H1 (cell line): ENCODE measurements at regions not wholly inside any gene's neighbourhood (a gene's known extent, or its start where the extent isn't known, plus 50 kb on each side); places are given as distances from the start of the nearest gene placed in this dataset.

Experiments used
- CTCF ChIA-PET: fragments of 300-600 bp; sonication (Branson Sonifier 250); formaldehyde crosslinking; loops from one replicate; lab custom pipeline; 2021; ENCODE audit not compliant: partially characterized antibody; lab: Charles Lee
- POLR2A ChIA-PET: fragments of 300-600 bp; sonication (Branson Sonifier 250); formaldehyde crosslinking; loops from one replicate; lab custom pipeline; 2021; ENCODE audit warnings: inconsistent platforms; ENCODE audit not compliant: partially characterized antibody; lab: Charles Lee
- DNase-seq, 2 experiments: peaks; one replicate each; pipeline versions ENCODE4 v3.0.0 to v3.0.0-alpha.2; 2010 to 2022; ENCODE audit warnings: low spot score in 2 of 2, low read depth in 1 of 2, mixed read lengths in 1 of 2
- FAIRE-seq: peaks from 2 replicates; lab custom pipeline; 2011; peaks lifted over from hg19 to GRCh38; lab: Jason Lieb, UNC
- H2AFZ ChIP-seq: 2 replicates; pipeline ENCODE4 v1.8.1; 2012; ENCODE audit warnings: low read length, inconsistent platforms
- H2AK5ac ChIP-seq: 2 replicates; pipeline ENCODE4 v1.6.1; 2013; ENCODE audit warnings: low read depth, low read length
- H2BK120ac ChIP-seq: replicated peaks from 2 replicates; pipeline ENCODE3; 2013; ENCODE audit warnings: low read depth, low read length, inconsistent platforms
- H2BK12ac ChIP-seq: 2 replicates; pipeline ENCODE4 v1.6.1; 2013; ENCODE audit warnings: low read depth, low read length
- H2BK15ac ChIP-seq: 2 replicates; pipeline ENCODE4 v1.6.1; 2013; ENCODE audit warnings: low read length
- H2BK20ac ChIP-seq: 2 replicates; pipeline ENCODE4 v1.6.1; 2013; ENCODE audit warnings: low read length
- H2BK5ac ChIP-seq: 2 replicates; pipeline ENCODE4 v1.6.1; 2013; ENCODE audit warnings: low read depth, low read length
- H3K14ac ChIP-seq: 2 replicates; pipeline ENCODE4 v1.6.1; 2013; ENCODE audit warnings: inconsistent platforms; ENCODE audit not compliant: insufficient read length
- H3K18ac ChIP-seq: 2 replicates; pipeline ENCODE4 v1.6.1; 2013; ENCODE audit warnings: low read length; ENCODE audit errors: extremely low read depth
- H3K23ac ChIP-seq: 2 replicates; pipeline ENCODE4 v1.6.1; 2013; ENCODE audit warnings: inconsistent platforms; ENCODE audit not compliant: insufficient read length
- H3K23me2 ChIP-seq: 2 replicates; pipeline ENCODE4 v1.6.1; 2013; ENCODE audit warnings: low read depth, low read length
- H3K27ac ChIP-seq: 2 replicates; pipeline ENCODE4 v1.6.1; 2011; ENCODE audit warnings: low read depth, low read length, inconsistent platforms
- H3K27me3 ChIP-seq, 4 experiments: replicated peaks in 1 of 4; 1 replicate in 1 of 4; 2 replicates in 3 of 4; pipeline versions ENCODE4 v1.6.1 to v1.8.1; 2011 to 2013; ENCODE audit warnings: low read length in 3 of 4, mild to moderate bottlenecking in 3 of 4, inconsistent platforms in 2 of 4, mixed read lengths in 2 of 4, moderate library complexity in 1 of 4; ENCODE audit not compliant: control insufficient read depth in 3 of 4, insufficient read depth in 3 of 4; ENCODE audit errors: extremely low read depth in 1 of 4
- H3K36me3 ChIP-seq, 4 experiments: 2 replicates each; pipeline versions ENCODE4 v1.6.1 to v1.8.1; 2011 to 2013; ENCODE audit warnings: mild to moderate bottlenecking in 4 of 4, low read length in 3 of 4, moderate library complexity in 2 of 4, control low read depth in 1 of 4, inconsistent platforms in 1 of 4; ENCODE audit not compliant: insufficient read depth in 4 of 4, control insufficient read depth in 2 of 4
- H3K4ac ChIP-seq: replicated peaks from 2 replicates; pipeline ENCODE3; 2013; ENCODE audit warnings: low read length, low read depth, mixed read lengths, inconsistent platforms; ENCODE audit not compliant: insufficient read length
- H3K4me1 ChIP-seq, 4 experiments: replicated peaks in 1 of 4; 1 replicate in 1 of 4; 2 replicates in 3 of 4; pipeline versions ENCODE4 v1.6.1 to v1.8.1; 2011 to 2013; ENCODE audit warnings: low read length in 3 of 4, inconsistent platforms in 2 of 4, mixed read lengths in 1 of 4; ENCODE audit not compliant: insufficient read depth in 4 of 4, control insufficient read depth in 3 of 4
- H3K4me2 ChIP-seq, 2 experiments: 2 replicates each; pipeline versions ENCODE4 v1.6.1 to v1.8.1; 2011 to 2013; ENCODE audit warnings: low read depth in 2 of 2, low read length in 2 of 2, control low read depth in 1 of 2, inconsistent platforms in 1 of 2, mild to moderate bottlenecking in 1 of 2; ENCODE audit not compliant: insufficient read depth in 1 of 2
- H3K4me3 ChIP-seq, 4 experiments: fragments of 200-600, 300-600 bp in 1 of 4; sonication (generic), shearing (Covaris generic), sonication (Bioruptor Twin) in 1 of 4; 2 replicates each; pipeline versions ENCODE4 v1.5.1 to v1.8.1; 2011 to 2016; ENCODE audit warnings: low read length in 4 of 4, low read depth in 3 of 4, control low read depth in 2 of 4, inconsistent platforms in 2 of 4, mild to moderate bottlenecking in 2 of 4, mixed read lengths in 1 of 4, moderate library complexity in 1 of 4; ENCODE audit not compliant: insufficient read depth in 2 of 4; ENCODE audit errors: extremely low read depth in 1 of 4
- H3K56ac ChIP-seq: replicated peaks from 2 replicates; pipeline ENCODE3; 2013; ENCODE audit warnings: low read depth, mild to moderate bottlenecking, mixed read lengths, low read length, inconsistent platforms; ENCODE audit not compliant: insufficient read length
- H3K79me1 ChIP-seq: 2 replicates; pipeline ENCODE4 v1.6.1; 2013; ENCODE audit warnings: low read depth, low read length, control low read depth
- H3K79me2 ChIP-seq, 2 experiments: 2 replicates each; pipeline versions ENCODE4 v1.6.1 to v1.8.1; 2012 to 2013; ENCODE audit warnings: low read length in 2 of 2, mild to moderate bottlenecking in 2 of 2, inconsistent platforms in 1 of 2; ENCODE audit not compliant: insufficient read depth in 2 of 2, control insufficient read depth in 1 of 2
- H3K9ac ChIP-seq, 4 experiments: replicated peaks in 1 of 4; 1 replicate in 1 of 4; 2 replicates in 3 of 4; pipeline versions ENCODE4 v1.6.1 to v1.8.1; 2011 to 2013; ENCODE audit warnings: low read depth in 3 of 4, low read length in 3 of 4, control low read depth in 2 of 4, mild to moderate bottlenecking in 2 of 4, moderate library complexity in 2 of 4, inconsistent platforms in 1 of 4; ENCODE audit errors: extremely low read depth in 1 of 4
- H3K9me3 ChIP-seq, 2 experiments: 2 replicates each; pipeline versions ENCODE4 v1.6.1 to v1.8.1; 2012 to 2013; ENCODE audit warnings: mild to moderate bottlenecking in 2 of 2, moderate library complexity in 2 of 2, control low read depth in 1 of 2, inconsistent platforms in 1 of 2, low read depth in 1 of 2, low read length in 1 of 2, mixed read lengths in 1 of 2; ENCODE audit not compliant: insufficient read depth in 2 of 2
- H4K20me1 ChIP-seq, 2 experiments: replicated peaks in 1 of 2; 2 replicates each; pipeline versions ENCODE3 to v1.8.1; 2011 to 2013; ENCODE audit warnings: inconsistent platforms in 2 of 2, low read length in 2 of 2, mild to moderate bottlenecking in 1 of 2; ENCODE audit not compliant: insufficient read depth in 2 of 2, control insufficient read depth in 1 of 2
- H4K5ac ChIP-seq: 2 replicates; pipeline ENCODE4 v1.6.1; 2013; ENCODE audit warnings: low read length, low read depth, mixed read lengths, inconsistent platforms; ENCODE audit not compliant: insufficient read length
- H4K8ac ChIP-seq: 2 replicates; pipeline ENCODE4 v1.8.0; 2013; ENCODE audit warnings: mild to moderate bottlenecking, moderate library complexity, low read length, inconsistent platforms; ENCODE audit not compliant: insufficient read depth; ENCODE audit errors: extremely low read depth
- H4K91ac ChIP-seq: replicated peaks from 2 replicates; pipeline ENCODE3; 2013; ENCODE audit warnings: low read length, mixed read lengths, inconsistent platforms; ENCODE audit not compliant: insufficient read length
- ASH2L ChIP-seq: fragments of 200-600, 300-600 bp; sonication (generic); IDR thresholded peaks from one replicate; pipeline ENCODE4 v1.7.1; 2017; ENCODE audit warnings: low read length
- CHD1 ChIP-seq: IDR thresholded peaks from 2 replicates; pipeline ENCODE4 v1.6.1; 2012; ENCODE audit warnings: low read depth, low read length, improper control_type of control experiment
- CTCF ChIP-seq, 3 experiments: IDR thresholded peaks; 1 replicate in 2 of 3; 2 replicates in 1 of 3; pipeline versions ENCODE4 v1.5.1 to v1.6.1; 2011; ENCODE audit warnings: low read length in 3 of 3, mild to moderate bottlenecking in 3 of 3, inconsistent platforms in 2 of 3, low read depth in 1 of 3, moderate library complexity in 1 of 3; ENCODE audit not compliant: insufficient read depth in 1 of 3; ENCODE audit errors: control extremely low read depth in 1 of 3
- RAD21 ChIP-seq, 2 experiments: IDR thresholded peaks in 1 of 2; conservative IDR thresholded peaks in 1 of 2; 2 replicates each; pipeline ENCODE4 v1.6.1; 2011; ENCODE audit warnings: low read depth in 2 of 2, low read length in 2 of 2, improper control_type of control experiment in 1 of 2, inconsistent platforms in 1 of 2, mild to moderate bottlenecking in 1 of 2, moderate library complexity in 1 of 2
- TAF1 ChIP-seq: IDR thresholded peaks from 2 replicates; pipeline ENCODE4 v1.6.1; 2011; ENCODE audit warnings: mild to moderate bottlenecking, low read depth, low read length
- TBP ChIP-seq: IDR thresholded peaks from 2 replicates; pipeline ENCODE4 v1.6.1; 2011; ENCODE audit warnings: low read depth, low read length, improper control_type of control experiment
- ZNF274 ChIP-seq: IDR thresholded peaks from 2 replicates; pipeline ENCODE4 v1.7.0; 2012; ENCODE audit warnings: low read length, borderline replicate concordance; ENCODE audit errors: extremely low read depth
- WGBS, 2 experiments: shearing (Covaris generic) in 1 of 2; methylation state at CpG; one replicate each; pipeline versions ENCODE4 v1.1.6 to v1.1.7; 2013 to 2015; ENCODE audit warnings: low lambda C conversion rate in 2 of 2, mixed read lengths in 2 of 2, inconsistent platforms in 1 of 2, low coverage in 1 of 2, missing lambda C conversion rate in 1 of 2; ENCODE audit not compliant: insufficient replicate concordance in 2 of 2, insufficient coverage in 1 of 2, insufficient read length in 1 of 2; ENCODE audit errors: extremely low coverage in 1 of 2, missing lambda C conversion rate in 1 of 2; 5-methylcytosine and 5-hydroxymethylcytosine counted together

GRCh38 chr7:15889507-15889906 is 203.0 kb upstream of the MEOX2 start:
- POLR2A ChIA-PET, result no interaction called here
- Histone ChIP-seq H2BK12ac (no peak overlapping the region), H2AFZ (no peak overlapping the region; the same call in 1 of the 2 replicates), H3K79me2 (no peaks in the 10 kb centered on the region), H4K8ac (no peak overlapping the region), H4K5ac (no peak overlapping the region), H2BK20ac (no peak overlapping the region), H2BK120ac (no peak overlapping the region), H3K18ac (no peak overlapping the region), H3K4me2 (no peak overlapping the region), H2BK15ac (no peak overlapping the region), H3K36me3 (no peaks in the 10 kb centered on the region), H3K56ac (no peak overlapping the region), H3K79me1 (no peaks in the 10 kb centered on the region), H2AK5ac (no peak overlapping the region), H3K27me3 (no peaks in the 10 kb centered on the region), H3K9me3 (no peaks in the 10 kb centered on the region), H3K4me3 (no peak overlapping the region), H3K23me2 (no peaks in the 10 kb centered on the region), H3K4me1 (no peaks in the 10 kb centered on the region), H4K20me1 (no peaks in the 10 kb centered on the region), H3K27ac (no peak overlapping the region), H3K23ac (no peak overlapping the region), H2BK5ac (no peak overlapping the region), H3K4ac (no peak overlapping the region), H3K14ac (no peak overlapping the region), H3K9ac (no peak overlapping the region), H4K91ac (no peak overlapping the region)
- FAIRE-seq (no peak), DNase-seq (no peak)
- CTCF ChIA-PET, result interaction anchor here (0.5 to 1.5 kb wide), 8 partner anchors 10 to 181 kb away, joined by 3 to 8 read pairs (median 4); no protein-coding TSS in a partner anchor
- WGBS, 2 experiments, result 90% methylated on average over 3 of the region's 3 CpGs; no CpG with 5 or more reads in 1 of the 2 experiments
- TF ChIP-seq TAF1, result no peak
- no peak for TF ChIP-seq CHD1
- TF ChIP-seq CTCF (IDR thresholded peaks at IDR 0.05; ENCODE audit: control extremely low read depth in 1 of 3, insufficient read depth in 1 of 3, low read depth in 1 of 3, low read length in 3 of 3), result peak in 2 of 3 experiments; percentile 21 to 51; a peak in 2 of 4 replicates
- no peak for TF ChIP-seq ASH2L
- TF ChIP-seq RAD21 (IDR thresholded peaks at IDR 0.05 in 1 of 2, conservative IDR thresholded peaks at IDR 0.05 in 1 of 2; ENCODE audit: low read depth in 2 of 2, low read length in 2 of 2), result peak; percentile 33 to 54; a peak in 2 of 4 replicates
- TF ChIP-seq ZNF274, result no peak
- no peak for TF ChIP-seq TBP
